ENCODE measurements at regions not wholly inside any gene's neighbourhood (a gene's known extent, or its start where the extent isn't known, plus 50 kb on each side); places are given as distances from the start of the nearest gene placed in this dataset.

- no CpG with 5 or more reads among the region's 3 CpGs for WGBS (ENCODE audit: extremely low coverage, insufficient coverage, insufficient read length)
- no peak overlapping the region for H2BK12ac ChIP-seq (ENCODE audit: low read length)
- H3K23ac ChIP-seq (ENCODE audit: low read length), result no peak overlapping the region
- no peak overlapping the region for H3K4me2 ChIP-seq (ENCODE audit: low read length)
- H3K4me3 ChIP-seq (ENCODE audit: low read depth, low read length), result no peak overlapping the region
- H2BK120ac ChIP-seq (ENCODE audit: insufficient read depth, low read length, poor library complexity), result no peak overlapping the region
- H3K27me3 ChIP-seq (ENCODE audit: insufficient read depth, low read length), result no peaks in the 10 kb centered on the region
- no peaks in the 10 kb centered on the region for H3K79me1 ChIP-seq (ENCODE audit: low read length)
- H3K14ac ChIP-seq (ENCODE audit: low read length), result no peak overlapping the region
- H3K36me3 ChIP-seq (ENCODE audit: control insufficient read depth in 1 of 2, insufficient read depth in 2 of 2, low read length in 2 of 2), result no peaks in the 10 kb centered on the region
- H4K12ac ChIP-seq (ENCODE audit: low read depth, low read length), result no peak overlapping the region
- DNase-seq, result no peak
- H3K79me2 ChIP-seq (ENCODE audit: control insufficient read depth, insufficient read depth, low read length, poor library complexity), result no peaks in the 10 kb centered on the region
- no peak overlapping the region for H2AK5ac ChIP-seq (ENCODE audit: low read length)
- no peak overlapping the region for H4K91ac ChIP-seq (ENCODE audit: low read depth, low read length)
- H2AFZ ChIP-seq (ENCODE audit: insufficient read depth, low read length, poor library complexity), result no peak overlapping the region
- H4K8ac ChIP-seq (ENCODE audit: low read depth, low read length), result no peak overlapping the region
- no peaks in the 10 kb centered on the region for H3K4me1 ChIP-seq (ENCODE audit: control insufficient read depth in 1 of 2, insufficient read depth in 2 of 2, low read length in 2 of 2)
- no peak overlapping the region for H3K9ac ChIP-seq (ENCODE audit: low read length)
- no peak overlapping the region for H3K18ac ChIP-seq (ENCODE audit: low read length)
- H3K4ac ChIP-seq (ENCODE audit: low read depth, low read length), result no peak overlapping the region
- H2BK5ac ChIP-seq (ENCODE audit: low read depth, low read length, poor library complexity), result no peak overlapping the region
- no peak overlapping the region for H3K27ac ChIP-seq (ENCODE audit: low read depth, low read length)
- no peaks in the 10 kb centered on the region for H3K9me3 ChIP-seq (ENCODE audit: insufficient read depth, low read depth, low read length)
These were observed 226.8 kb upstream of the HS3ST5 start for GRCh38 chr6:114569669-114570068.

GRCh38 chr6:114564302-114564933, 221.6 kb upstream of the HS3ST5 start:
- Histone ChIP-seq H2AFZ (ENCODE audit: insufficient read depth, low read length, poor library complexity) (no peak overlapping the region), H3K36me3 (ENCODE audit: control insufficient read depth in 1 of 2, insufficient read depth in 2 of 2, low read length in 2 of 2) (no peaks in the 10 kb centered on the region), H2BK12ac (ENCODE audit: low read length) (no peak overlapping the region), H3K27me3 (ENCODE audit: insufficient read depth, low read length) (no peaks in the 10 kb centered on the region), H3K9ac (ENCODE audit: low read length) (no peak overlapping the region), H3K4me1 (ENCODE audit: control insufficient read depth in 1 of 2, insufficient read depth in 2 of 2, low read length in 2 of 2) (no peaks in the 10 kb centered on the region), H2BK5ac (ENCODE audit: low read depth, low read length, poor library complexity) (no peak overlapping the region), H3K23ac (ENCODE audit: low read length) (no peak overlapping the region), H3K79me1 (ENCODE audit: low read length) (no peaks in the 10 kb centered on the region), H3K18ac (ENCODE audit: low read length) (no peak overlapping the region), H2AK5ac (ENCODE audit: low read length) (no peak overlapping the region), H3K14ac (ENCODE audit: low read length) (no peak overlapping the region), H3K27ac (ENCODE audit: low read depth, low read length) (no peak overlapping the region), H3K4ac (ENCODE audit: low read depth, low read length) (no peak overlapping the region), H4K91ac (ENCODE audit: low read depth, low read length) (no peak overlapping the region), H3K4me3 (ENCODE audit: low read depth, low read length) (no peak overlapping the region), H3K79me2 (ENCODE audit: control insufficient read depth, insufficient read depth, low read length, poor library complexity) (no peaks in the 10 kb centered on the region), H3K4me2 (ENCODE audit: low read length) (no peak overlapping the region), H2BK120ac (ENCODE audit: insufficient read depth, low read length, poor library complexity) (no peak overlapping the region), H4K12ac (ENCODE audit: low read depth, low read length) (no peak overlapping the region), H4K8ac (ENCODE audit: low read depth, low read length) (no peak overlapping the region), H3K9me3 (ENCODE audit: insufficient read depth, low read depth, low read length) (no peaks in the 10 kb centered on the region)
- DNase-seq, result no peak
- no CpG with 5 or more reads among the region's 9 CpGs for WGBS (ENCODE audit: extremely low coverage, insufficient coverage, insufficient read length)

- Histone ChIP-seq H3K18ac (ENCODE audit: low read length) (no peak overlapping the region), H3K27me3 (ENCODE audit: insufficient read depth, low read length) (no peaks in the 10 kb centered on the region), H3K27ac (ENCODE audit: low read depth, low read length) (no peak overlapping the region), H3K79me2 (ENCODE audit: control insufficient read depth, insufficient read depth, low read length, poor library complexity) (no peaks in the 10 kb centered on the region), H3K36me3 (ENCODE audit: control insufficient read depth in 1 of 2, insufficient read depth in 2 of 2, low read length in 2 of 2) (no peaks in the 10 kb centered on the region), H2BK120ac (ENCODE audit: insufficient read depth, low read length, poor library complexity) (no peak overlapping the region), H2BK12ac (ENCODE audit: low read length) (no peak overlapping the region), H2BK5ac (ENCODE audit: low read depth, low read length, poor library complexity) (no peak overlapping the region), H2AK5ac (ENCODE audit: low read length) (no peak overlapping the region), H3K9me3 (ENCODE audit: insufficient read depth, low read depth, low read length) (no peaks in the 10 kb centered on the region), H3K9ac (ENCODE audit: low read length) (no peak overlapping the region), H3K4me3 (ENCODE audit: low read depth, low read length) (no peak overlapping the region), H3K4me2 (ENCODE audit: low read length) (no peak overlapping the region), H3K14ac (ENCODE audit: low read length) (no peak overlapping the region), H3K79me1 (ENCODE audit: low read length) (no peaks in the 10 kb centered on the region), H3K4me1 (ENCODE audit: control insufficient read depth in 1 of 2, insufficient read depth in 2 of 2, low read length in 2 of 2) (no peaks in the 10 kb centered on the region), H2AFZ (ENCODE audit: insufficient read depth, low read length, poor library complexity) (no peak overlapping the region), H3K4ac (ENCODE audit: low read depth, low read length) (no peak overlapping the region), H3K23ac (ENCODE audit: low read length) (no peak overlapping the region), H4K91ac (ENCODE audit: low read depth, low read length) (no peak overlapping the region), H4K12ac (ENCODE audit: low read depth, low read length) (no peak overlapping the region), H4K8ac (ENCODE audit: low read depth, low read length) (no peak overlapping the region)
- WGBS (ENCODE audit: extremely low coverage, insufficient coverage, insufficient read length), result no CpG with 5 or more reads among the region's 1 CpG
- no peak for DNase-seq
These were observed 216.6 kb upstream of the HS3ST5 start for GRCh38 chr6:114559419-114559818.

DNA sequence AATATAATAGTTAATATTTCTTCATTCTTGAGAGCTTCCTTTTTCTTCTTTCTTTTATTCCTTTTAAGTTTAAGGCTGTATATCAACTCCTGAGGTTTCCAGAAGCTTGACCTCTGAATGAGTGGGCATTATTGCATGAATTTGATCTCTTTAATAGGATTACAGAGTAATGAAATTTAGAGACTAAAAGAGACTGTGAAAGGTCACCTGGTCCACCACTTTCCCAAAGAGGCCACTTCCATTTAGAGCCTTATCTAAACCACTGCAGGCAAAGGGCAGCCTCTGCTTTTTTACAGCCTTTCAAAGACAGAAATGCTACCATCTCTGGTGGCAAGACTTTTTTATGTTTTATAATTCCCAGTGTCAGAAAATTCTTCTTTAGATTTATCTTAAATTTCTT, 215.3 kb upstream of the HS3ST5 start:
- no peak overlapping the region for H2AFZ ChIP-seq (ENCODE audit: insufficient read depth, low read length, poor library complexity)
- H3K18ac ChIP-seq (ENCODE audit: low read length), result no peak overlapping the region
- H3K14ac ChIP-seq (ENCODE audit: low read length), result no peak overlapping the region
- no peak overlapping the region for H2BK5ac ChIP-seq (ENCODE audit: low read depth, low read length, poor library complexity)
- H3K27ac ChIP-seq (ENCODE audit: low read depth, low read length), result no peak overlapping the region
- H2AK5ac ChIP-seq (ENCODE audit: low read length), result no peak overlapping the region
- H2BK12ac ChIP-seq (ENCODE audit: low read length), result no peak overlapping the region
- H2BK120ac ChIP-seq (ENCODE audit: insufficient read depth, low read length, poor library complexity), result no peak overlapping the region
- no peak overlapping the region for H3K23ac ChIP-seq (ENCODE audit: low read length)
- H3K79me1 ChIP-seq (ENCODE audit: low read length), result no peaks in the 10 kb centered on the region
- no peak overlapping the region for H4K8ac ChIP-seq (ENCODE audit: low read depth, low read length)
- no peak overlapping the region for H4K12ac ChIP-seq (ENCODE audit: low read depth, low read length)
- no peaks in the 10 kb centered on the region for H3K79me2 ChIP-seq (ENCODE audit: control insufficient read depth, insufficient read depth, low read length, poor library complexity)
- no peak overlapping the region for H4K91ac ChIP-seq (ENCODE audit: low read depth, low read length)
- no peak overlapping the region for H3K9ac ChIP-seq (ENCODE audit: low read length)
- H3K4me2 ChIP-seq (ENCODE audit: low read length), result no peak overlapping the region
- no peaks in the 10 kb centered on the region for H3K9me3 ChIP-seq (ENCODE audit: insufficient read depth, low read depth, low read length)
- H3K4me1 ChIP-seq (ENCODE audit: control insufficient read depth in 1 of 2, insufficient read depth in 2 of 2, low read length in 2 of 2), result no peaks in the 10 kb centered on the region
- H3K36me3 ChIP-seq (ENCODE audit: control insufficient read depth in 1 of 2, insufficient read depth in 2 of 2, low read length in 2 of 2), result no peaks in the 10 kb centered on the region
- H3K27me3 ChIP-seq (ENCODE audit: insufficient read depth, low read length), result no peaks in the 10 kb centered on the region
- H3K4ac ChIP-seq (ENCODE audit: low read depth, low read length), result no peak overlapping the region
- DNase-seq, result no peak
- H3K4me3 ChIP-seq (ENCODE audit: low read depth, low read length), result no peak overlapping the region
